ENCODE measurements at regions not wholly inside any gene's neighbourhood (a gene's known extent, or its start where the extent isn't known, plus 50 kb on each side); places are given as distances from the start of the nearest gene placed in this dataset.

DNA sequence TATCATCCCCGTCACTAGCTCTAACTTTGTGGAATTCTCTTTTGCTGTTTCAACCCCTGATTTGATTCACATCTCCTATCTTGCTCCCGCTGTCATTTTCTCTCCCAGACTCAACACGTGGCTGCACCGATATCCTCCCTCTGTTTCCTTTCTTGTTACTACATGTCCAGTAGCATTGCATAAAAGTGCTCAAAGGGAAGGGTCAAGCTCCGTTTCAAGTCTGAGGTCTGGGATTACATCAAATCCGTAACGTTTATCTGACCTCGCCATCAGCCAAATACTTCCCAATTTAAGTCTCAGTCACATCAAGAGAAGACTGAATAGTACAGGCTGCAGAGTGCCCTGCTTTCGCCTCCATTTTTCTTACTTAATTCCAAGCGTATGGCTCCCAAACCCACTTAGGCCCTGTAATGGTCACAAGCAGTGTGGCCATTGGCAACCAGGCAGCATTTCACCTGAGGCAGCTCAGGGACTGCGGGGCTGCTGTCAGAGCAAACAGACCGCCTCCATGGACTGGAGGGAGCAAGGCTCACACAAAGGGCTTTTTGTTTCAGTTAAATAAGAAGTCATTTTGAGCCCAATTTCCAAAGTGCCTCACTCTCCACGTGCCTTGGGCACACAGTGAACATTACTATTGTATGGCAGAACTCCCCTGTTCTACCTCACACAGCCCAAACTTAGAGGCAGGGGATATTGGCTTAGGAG lies 217.8 kb downstream of the BCL11A start:
- Histone ChIP-seq H2BK15ac (ENCODE audit: low read length) (no peak overlapping the region), H2AFZ (ENCODE audit: low read length) (no peak overlapping the region), H3K79me2 (ENCODE audit: control insufficient read depth in 1 of 2, insufficient read depth in 2 of 2, low read length in 2 of 2) (no peaks in the 10 kb centered on the region), H3K27ac (ENCODE audit: low read depth, low read length) (no peak overlapping the region), H3K23me2 (ENCODE audit: low read depth, low read length) (no peaks in the 10 kb centered on the region), H2BK20ac (ENCODE audit: low read length) (no peak overlapping the region), H2AK5ac (ENCODE audit: low read depth, low read length) (no peak overlapping the region; the same call in 1 of the 2 replicates), H2BK120ac (replicated peaks; ENCODE audit: low read depth, low read length) (no peak overlapping the region), H4K5ac (ENCODE audit: insufficient read length, low read depth, low read length) (no peak overlapping the region), H2BK12ac (ENCODE audit: low read depth, low read length) (no peak overlapping the region), H3K36me3 (ENCODE audit: control insufficient read depth in 2 of 4, insufficient read depth in 4 of 4, low read length in 3 of 4) (no peaks in the 10 kb centered on the region), H3K27me3 (replicated peaks in 1 of 4; ENCODE audit: control insufficient read depth in 3 of 4, extremely low read depth in 1 of 4, insufficient read depth in 3 of 4, low read length in 3 of 4) (no peaks in the 10 kb centered on the region), H2BK5ac (ENCODE audit: low read depth, low read length) (no peak overlapping the region), H3K23ac (ENCODE audit: insufficient read length) (no peak overlapping the region), H4K8ac (ENCODE audit: extremely low read depth, insufficient read depth, low read length) (no peak overlapping the region), H4K91ac (replicated peaks; ENCODE audit: insufficient read length, low read length) (peak overlapping the region; percentile 0), H3K14ac (ENCODE audit: insufficient read length) (no peak overlapping the region), H3K18ac (ENCODE audit: extremely low read depth, low read length) (no peak overlapping the region), H3K9ac (replicated peaks in 1 of 4; ENCODE audit: extremely low read depth in 1 of 4, low read depth in 3 of 4, low read length in 3 of 4) (0 out of 7 replicates have a peak overlapping the region, but pooled peaks of 1 of the 4 experiments have one; percentile 21), H3K9me3 (ENCODE audit: insufficient read depth in 2 of 2, low read depth in 1 of 2, low read length in 1 of 2) (no peaks in the 10 kb centered on the region), H3K4ac (replicated peaks; ENCODE audit: insufficient read length, low read depth, low read length) (no peak overlapping the region), H3K4me1 (replicated peaks in 1 of 4; ENCODE audit: control insufficient read depth in 3 of 4, insufficient read depth in 4 of 4, low read length in 3 of 4) (no peaks in the 10 kb centered on the region), H3K56ac (replicated peaks; ENCODE audit: insufficient read length, low read depth, low read length) (no peak overlapping the region), H3K4me2 (ENCODE audit: insufficient read depth in 1 of 2, low read depth in 2 of 2, low read length in 2 of 2) (no peak overlapping the region), H3K79me1 (ENCODE audit: low read depth, low read length) (no peaks in the 10 kb centered on the region), H4K20me1 (replicated peaks in 1 of 2; ENCODE audit: control insufficient read depth in 1 of 2, insufficient read depth in 2 of 2, low read length in 2 of 2) (no peaks in the 10 kb centered on the region), H3K4me3 (ENCODE audit: extremely low read depth in 1 of 4, insufficient read depth in 2 of 4, low read depth in 3 of 4, low read length in 4 of 4) (no peak overlapping the region)
- no peak for TF ChIP-seq NANOG (IDR thresholded peaks at IDR 0.05; ENCODE audit: insufficient read depth, low read depth, low read length, poor library complexity, severe bottlenecking)
- TF ChIP-seq SRF (IDR thresholded peaks at IDR 0.05; ENCODE audit: low read depth, low read length), result no peak
- 85% methylated on average over 13 of the region's 13 CpGs; no CpG with 5 or more reads in 1 of the 2 experiments for WGBS, 2 experiments (ENCODE audit: extremely low coverage in 1 of 2, insufficient coverage in 1 of 2, insufficient read length in 1 of 2, insufficient replicate concordance in 2 of 2, low coverage in 1 of 2, low lambda C conversion rate in 2 of 2, missing lambda C conversion rate in 1 of 2)
- DNase-seq (ENCODE audit: low read depth in 1 of 2, low spot score in 2 of 2) (no peak), FAIRE-seq (no peak)
- ChIA-PET CTCF (ENCODE audit: partially characterized antibody) (interaction anchor here (0.6 to 2.9 kb wide), 5 partner anchors 15 to 223 kb away, joined by 3 to 11 read pairs (median 3); no protein-coding TSS in a partner anchor), POLR2A (ENCODE audit: partially characterized antibody) (no interaction called here)
